H1 (cell line): ENCODE measurements at regions not wholly inside any gene's neighbourhood (a gene's known extent, or its start where the extent isn't known, plus 50 kb on each side); places are given as distances from the start of the nearest gene placed in this dataset.
A peak's percentile ranks its signal among the peaks of the same experiment; 100 is the strongest.

Source experiments
- CTCF ChIA-PET: fragments of 300-600 bp; sonication (Branson Sonifier 250); formaldehyde crosslinking; loops from one replicate; lab custom pipeline; 2021; ENCODE audit not compliant: partially characterized antibody; lab: Charles Lee
- POLR2A ChIA-PET: fragments of 300-600 bp; sonication (Branson Sonifier 250); formaldehyde crosslinking; loops from one replicate; lab custom pipeline; 2021; ENCODE audit warnings: inconsistent platforms; ENCODE audit not compliant: partially characterized antibody; lab: Charles Lee
- DNase-seq, 2 experiments: peaks; one replicate each; pipeline versions ENCODE4 v3.0.0 to v3.0.0-alpha.2; 2010 to 2022; ENCODE audit warnings: low spot score in 2 of 2, low read depth in 1 of 2, mixed read lengths in 1 of 2
- FAIRE-seq: peaks from 2 replicates; lab custom pipeline; 2011; peaks lifted over from hg19 to GRCh38; lab: Jason Lieb, UNC
- H2AFZ ChIP-seq: 2 replicates; pipeline ENCODE4 v1.8.1; 2012; ENCODE audit warnings: low read length, inconsistent platforms
- H2AK5ac ChIP-seq: 2 replicates; pipeline ENCODE4 v1.6.1; 2013; ENCODE audit warnings: low read depth, low read length
- H2BK120ac ChIP-seq: replicated peaks from 2 replicates; pipeline ENCODE3; 2013; ENCODE audit warnings: low read depth, low read length, inconsistent platforms
- H2BK12ac ChIP-seq: 2 replicates; pipeline ENCODE4 v1.6.1; 2013; ENCODE audit warnings: low read depth, low read length
- H2BK15ac ChIP-seq: 2 replicates; pipeline ENCODE4 v1.6.1; 2013; ENCODE audit warnings: low read length
- H2BK20ac ChIP-seq: 2 replicates; pipeline ENCODE4 v1.6.1; 2013; ENCODE audit warnings: low read length
- H2BK5ac ChIP-seq: 2 replicates; pipeline ENCODE4 v1.6.1; 2013; ENCODE audit warnings: low read depth, low read length
- H3K14ac ChIP-seq: 2 replicates; pipeline ENCODE4 v1.6.1; 2013; ENCODE audit warnings: inconsistent platforms; ENCODE audit not compliant: insufficient read length
- H3K18ac ChIP-seq: 2 replicates; pipeline ENCODE4 v1.6.1; 2013; ENCODE audit warnings: low read length; ENCODE audit errors: extremely low read depth
- H3K23ac ChIP-seq: 2 replicates; pipeline ENCODE4 v1.6.1; 2013; ENCODE audit warnings: inconsistent platforms; ENCODE audit not compliant: insufficient read length
- H3K23me2 ChIP-seq: 2 replicates; pipeline ENCODE4 v1.6.1; 2013; ENCODE audit warnings: low read depth, low read length
- H3K27ac ChIP-seq: 2 replicates; pipeline ENCODE4 v1.6.1; 2011; ENCODE audit warnings: low read depth, low read length, inconsistent platforms
- H3K27me3 ChIP-seq, 4 experiments: replicated peaks in 1 of 4; 1 replicate in 1 of 4; 2 replicates in 3 of 4; pipeline versions ENCODE4 v1.6.1 to v1.8.1; 2011 to 2013; ENCODE audit warnings: low read length in 3 of 4, mild to moderate bottlenecking in 3 of 4, inconsistent platforms in 2 of 4, mixed read lengths in 2 of 4, moderate library complexity in 1 of 4; ENCODE audit not compliant: control insufficient read depth in 3 of 4, insufficient read depth in 3 of 4; ENCODE audit errors: extremely low read depth in 1 of 4
- H3K36me3 ChIP-seq, 4 experiments: 2 replicates each; pipeline versions ENCODE4 v1.6.1 to v1.8.1; 2011 to 2013; ENCODE audit warnings: mild to moderate bottlenecking in 4 of 4, low read length in 3 of 4, moderate library complexity in 2 of 4, control low read depth in 1 of 4, inconsistent platforms in 1 of 4; ENCODE audit not compliant: insufficient read depth in 4 of 4, control insufficient read depth in 2 of 4
- H3K4ac ChIP-seq: replicated peaks from 2 replicates; pipeline ENCODE3; 2013; ENCODE audit warnings: low read length, low read depth, mixed read lengths, inconsistent platforms; ENCODE audit not compliant: insufficient read length
- H3K4me1 ChIP-seq, 4 experiments: replicated peaks in 1 of 4; 1 replicate in 1 of 4; 2 replicates in 3 of 4; pipeline versions ENCODE4 v1.6.1 to v1.8.1; 2011 to 2013; ENCODE audit warnings: low read length in 3 of 4, inconsistent platforms in 2 of 4, mixed read lengths in 1 of 4; ENCODE audit not compliant: insufficient read depth in 4 of 4, control insufficient read depth in 3 of 4
- H3K4me2 ChIP-seq, 2 experiments: 2 replicates each; pipeline versions ENCODE4 v1.6.1 to v1.8.1; 2011 to 2013; ENCODE audit warnings: low read depth in 2 of 2, low read length in 2 of 2, control low read depth in 1 of 2, inconsistent platforms in 1 of 2, mild to moderate bottlenecking in 1 of 2; ENCODE audit not compliant: insufficient read depth in 1 of 2
- H3K4me3 ChIP-seq, 4 experiments: fragments of 200-600, 300-600 bp in 1 of 4; sonication (generic), shearing (Covaris generic), sonication (Bioruptor Twin) in 1 of 4; 2 replicates each; pipeline versions ENCODE4 v1.5.1 to v1.8.1; 2011 to 2016; ENCODE audit warnings: low read length in 4 of 4, low read depth in 3 of 4, control low read depth in 2 of 4, inconsistent platforms in 2 of 4, mild to moderate bottlenecking in 2 of 4, mixed read lengths in 1 of 4, moderate library complexity in 1 of 4; ENCODE audit not compliant: insufficient read depth in 2 of 4; ENCODE audit errors: extremely low read depth in 1 of 4
- H3K56ac ChIP-seq: replicated peaks from 2 replicates; pipeline ENCODE3; 2013; ENCODE audit warnings: low read depth, mild to moderate bottlenecking, mixed read lengths, low read length, inconsistent platforms; ENCODE audit not compliant: insufficient read length
- H3K79me1 ChIP-seq: 2 replicates; pipeline ENCODE4 v1.6.1; 2013; ENCODE audit warnings: low read depth, low read length, control low read depth
- H3K79me2 ChIP-seq, 2 experiments: 2 replicates each; pipeline versions ENCODE4 v1.6.1 to v1.8.1; 2012 to 2013; ENCODE audit warnings: low read length in 2 of 2, mild to moderate bottlenecking in 2 of 2, inconsistent platforms in 1 of 2; ENCODE audit not compliant: insufficient read depth in 2 of 2, control insufficient read depth in 1 of 2
- H3K9ac ChIP-seq, 4 experiments: replicated peaks in 1 of 4; 1 replicate in 1 of 4; 2 replicates in 3 of 4; pipeline versions ENCODE4 v1.6.1 to v1.8.1; 2011 to 2013; ENCODE audit warnings: low read depth in 3 of 4, low read length in 3 of 4, control low read depth in 2 of 4, mild to moderate bottlenecking in 2 of 4, moderate library complexity in 2 of 4, inconsistent platforms in 1 of 4; ENCODE audit errors: extremely low read depth in 1 of 4
- H3K9me3 ChIP-seq, 2 experiments: 2 replicates each; pipeline versions ENCODE4 v1.6.1 to v1.8.1; 2012 to 2013; ENCODE audit warnings: mild to moderate bottlenecking in 2 of 2, moderate library complexity in 2 of 2, control low read depth in 1 of 2, inconsistent platforms in 1 of 2, low read depth in 1 of 2, low read length in 1 of 2, mixed read lengths in 1 of 2; ENCODE audit not compliant: insufficient read depth in 2 of 2
- H4K20me1 ChIP-seq, 2 experiments: replicated peaks in 1 of 2; 2 replicates each; pipeline versions ENCODE3 to v1.8.1; 2011 to 2013; ENCODE audit warnings: inconsistent platforms in 2 of 2, low read length in 2 of 2, mild to moderate bottlenecking in 1 of 2; ENCODE audit not compliant: insufficient read depth in 2 of 2, control insufficient read depth in 1 of 2
- H4K5ac ChIP-seq: 2 replicates; pipeline ENCODE4 v1.6.1; 2013; ENCODE audit warnings: low read length, low read depth, mixed read lengths, inconsistent platforms; ENCODE audit not compliant: insufficient read length
- H4K8ac ChIP-seq: 2 replicates; pipeline ENCODE4 v1.8.0; 2013; ENCODE audit warnings: mild to moderate bottlenecking, moderate library complexity, low read length, inconsistent platforms; ENCODE audit not compliant: insufficient read depth; ENCODE audit errors: extremely low read depth
- H4K91ac ChIP-seq: replicated peaks from 2 replicates; pipeline ENCODE3; 2013; ENCODE audit warnings: low read length, mixed read lengths, inconsistent platforms; ENCODE audit not compliant: insufficient read length
- CBX5 ChIP-seq: fragments of 300-800, 300-1000 bp; sonication (generic); IDR thresholded peaks from 2 replicates; pipeline ENCODE4 v1.7.1; 2016; ENCODE audit warnings: antibody characterized with exemption, low read length, low read depth
- CEBPB ChIP-seq: IDR thresholded peaks from 2 replicates; pipeline ENCODE4 v1.6.1; 2012; ENCODE audit warnings: low read depth, low read length
- CHD1 ChIP-seq: IDR thresholded peaks from 2 replicates; pipeline ENCODE4 v1.6.1; 2012; ENCODE audit warnings: low read depth, low read length, improper control_type of control experiment
- EZH2 ChIP-seq: fragments of 200-600 bp; sonication (generic); IDR thresholded peaks from 2 replicates; pipeline ENCODE4 v1.7.1; 2012; ENCODE audit warnings: low read depth, mild to moderate bottlenecking, moderate library complexity, low read length, inconsistent platforms; ENCODE audit not compliant: severe bottlenecking
- HDAC2 ChIP-seq, 2 experiments: fragments of 300-600 bp in 1 of 2; sonication (generic) in 1 of 2; IDR thresholded peaks; 2 replicates each; pipeline ENCODE4 v1.6.1; 2011 to 2012; ENCODE audit warnings: low read depth in 2 of 2, low read length in 2 of 2, mild to moderate bottlenecking in 2 of 2, moderate library complexity in 2 of 2, borderline replicate concordance in 1 of 2, inconsistent platforms in 1 of 2
- NANOG ChIP-seq: IDR thresholded peaks from 2 replicates; pipeline ENCODE4 v1.6.1; 2011; ENCODE audit warnings: low read length, low read depth, mild to moderate bottlenecking, inconsistent platforms; ENCODE audit not compliant: insufficient read depth, poor library complexity, severe bottlenecking
- PHF8 ChIP-seq: fragments of 200-600 bp; sonication (generic); conservative IDR thresholded peaks from 2 replicates; pipeline ENCODE4 v1.7.1; 2012; ENCODE audit warnings: low read depth, mild to moderate bottlenecking, inconsistent platforms, low read length, moderate library complexity
- POLR2A ChIP-seq, 2 experiments: IDR thresholded peaks; 1 replicate in 1 of 2; 2 replicates in 1 of 2; pipeline ENCODE4 v1.6.1; 2011; ENCODE audit warnings: low read depth in 2 of 2, low read length in 2 of 2, mild to moderate bottlenecking in 2 of 2; ENCODE audit errors: control extremely low read depth in 1 of 2
- POLR2AphosphoS5 ChIP-seq: IDR thresholded peaks from 2 replicates; pipeline ENCODE4 v1.6.1; 2011; ENCODE audit warnings: low read depth, low read length
- SIN3A ChIP-seq, 2 experiments: IDR thresholded peaks in 1 of 2; conservative IDR thresholded peaks in 1 of 2; 2 replicates each; pipeline ENCODE4 v1.6.1; 2011 to 2012; ENCODE audit warnings: low read length in 2 of 2, improper control_type of control experiment in 1 of 2, low read depth in 1 of 2, mild to moderate bottlenecking in 1 of 2
- SP1 ChIP-seq: IDR thresholded peaks from 2 replicates; pipeline ENCODE4 v1.6.1; 2011; ENCODE audit warnings: low read depth, low read length
- SP4 ChIP-seq: IDR thresholded peaks from 2 replicates; pipeline ENCODE4 v1.6.1; 2012; ENCODE audit warnings: low read length, inconsistent platforms
- SUZ12 ChIP-seq: fragments of 200-600 bp; sonication (generic); IDR thresholded peaks from 2 replicates; pipeline ENCODE4 v1.6.1; 2012; ENCODE audit warnings: mild to moderate bottlenecking, inconsistent platforms, low read length, moderate library complexity, mixed read lengths
- WGBS, 2 experiments: shearing (Covaris generic) in 1 of 2; methylation state at CpG; one replicate each; pipeline versions ENCODE4 v1.1.6 to v1.1.7; 2013 to 2015; ENCODE audit warnings: low lambda C conversion rate in 2 of 2, mixed read lengths in 2 of 2, inconsistent platforms in 1 of 2, low coverage in 1 of 2, missing lambda C conversion rate in 1 of 2; ENCODE audit not compliant: insufficient replicate concordance in 2 of 2, insufficient coverage in 1 of 2, insufficient read length in 1 of 2; ENCODE audit errors: extremely low coverage in 1 of 2, missing lambda C conversion rate in 1 of 2; 5-methylcytosine and 5-hydroxymethylcytosine counted together

- no peaks in the 10 kb centered on the region for H3K27me3 ChIP-seq
- H2AFZ ChIP-seq = no peak overlapping the region
- CTCF ChIA-PET = no interaction called here
- peak overlapping the region in 1 of 4 experiments; percentile 48; a peak in 2 of 8 replicates for H3K4me3 ChIP-seq
- FAIRE-seq (no peak), DNase-seq (no peak)
- H4K20me1 ChIP-seq = no peaks in the 10 kb centered on the region
- H2BK120ac ChIP-seq = no peak overlapping the region
- H3K4ac ChIP-seq = no peak overlapping the region
- H3K23ac ChIP-seq = no peak overlapping the region
- H3K9me3 ChIP-seq = peaks cover 11 to 12% of the 10 kb centered on the region in 2 experiments; a peak in 2 of 4 replicates
- H2BK12ac ChIP-seq = no peak overlapping the region
- H4K91ac ChIP-seq = no peak overlapping the region
- H2AK5ac ChIP-seq = no peak overlapping the region
- peak overlapping the region; percentile 7; the same call in 1 of the 2 replicates for H2BK5ac ChIP-seq
- no peak overlapping the region for H3K56ac ChIP-seq
- no peaks in the 10 kb centered on the region; the same call in 1 of the 2 replicates for H3K23me2 ChIP-seq
- no peak overlapping the region for H2BK15ac ChIP-seq
- no peak overlapping the region for H3K14ac ChIP-seq
- H3K9ac ChIP-seq = no peak overlapping the region
- H3K4me1 ChIP-seq = peaks cover 0 to 7% (median 0%) of the 10 kb centered on the region in 4 experiments; a peak in 1 of 7 replicates
- H3K4me2 ChIP-seq = peak overlapping the region in 1 of 2 experiments; percentile 63; a peak in 1 of 4 replicates
- H4K5ac ChIP-seq = no peak overlapping the region
- no peak overlapping the region for H4K8ac ChIP-seq
- peaks cover 0 to 9% of the 10 kb centered on the region in 2 experiments; a peak in 2 of 4 replicates for H3K79me2 ChIP-seq
- peaks cover 0 to 55% (median 26%) of the 10 kb centered on the region in 4 experiments; a peak in 5 of 8 replicates for H3K36me3 ChIP-seq
- no peaks in the 10 kb centered on the region for H3K79me1 ChIP-seq
- POLR2A ChIA-PET = interaction anchor here (1.0 to 1.2 kb wide), 2 partner anchors 46 to 68 kb away, joined by 3 to 5 read pairs; no protein-coding TSS in a partner anchor
- no peak overlapping the region for H3K27ac ChIP-seq
- no peak overlapping the region for H3K18ac ChIP-seq
- H2BK20ac ChIP-seq = no peak overlapping the region
- 88% methylated on average over 6 of the region's 6 CpGs; no CpG with 5 or more reads in 1 of the 2 experiments for WGBS, 2 experiments
- TF ChIP-seq PHF8 = no peak
- peak in 1 of 2 experiments; percentile 67; a peak in 2 of 3 replicates for TF ChIP-seq POLR2A (IDR thresholded peaks at IDR 0.05; ENCODE audit: control extremely low read depth in 1 of 2, low read depth in 2 of 2, low read length in 2 of 2)
- no peak for TF ChIP-seq EZH2
- no peak for TF ChIP-seq SP1
- TF ChIP-seq HDAC2 (IDR thresholded peaks at IDR 0.05; ENCODE audit: borderline replicate concordance in 1 of 2, low read depth in 2 of 2, low read length in 2 of 2) = no peak
- no peak for TF ChIP-seq SP4
- TF ChIP-seq SIN3A (conservative IDR thresholded peaks at IDR 0.05 in 1 of 2, IDR thresholded peaks at IDR 0.05 in 1 of 2; ENCODE audit: low read depth in 1 of 2, low read length in 2 of 2) = no peak
- no peak for TF ChIP-seq CBX5
- TF ChIP-seq POLR2AphosphoS5 = peak; percentile 74
- TF ChIP-seq CEBPB = no peak
- TF ChIP-seq SUZ12 = no peak
- TF ChIP-seq CHD1 = no peak
- no peak for TF ChIP-seq NANOG
These were observed 65.9 kb downstream of the MAD2L1 start for GRCh38 chr4:120000591-120001296.
